HG03045 (cell line): ENCODE measurements at regions not wholly inside any gene's neighbourhood (a gene's known extent, or its start where the extent isn't known, plus 50 kb on each side); places are given as distances from the start of the nearest gene placed in this dataset.
"Not testable (repeated sequence)": the region's sequence is repeated elsewhere in the genome, so short reads cannot be mapped to it uniquely, and the experiment has no call there.

Source experiments
- ATAC-seq: cut with Tn5 transposase; IDR thresholded peaks from one replicate; pipeline ENCODE4 v1.9.1; 2021; ENCODE audit warnings: mild to moderate bottlenecking, moderate library complexity; ENCODE audit not compliant: unreplicated experiment

DNA sequence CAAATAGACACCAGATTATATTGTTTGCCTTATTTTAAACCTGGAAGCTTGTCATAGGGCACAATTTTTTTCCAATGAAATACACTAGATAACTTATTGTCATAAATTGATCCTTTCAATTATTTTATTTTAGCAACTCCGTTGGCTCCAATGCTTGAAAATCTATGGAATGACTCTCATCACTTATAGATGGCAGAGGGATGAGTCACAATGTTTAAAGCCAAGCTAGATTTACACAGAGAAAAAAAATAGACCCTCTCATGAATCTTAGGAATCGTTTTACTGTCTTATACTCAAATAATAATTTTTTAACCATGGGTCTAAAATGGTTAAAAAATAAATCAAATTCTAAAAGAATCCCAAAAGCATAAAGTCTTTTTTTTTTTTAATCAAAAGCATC lies 1276.6 kb upstream of the FLRT2 start:
- no peak for ATAC-seq

DNA sequence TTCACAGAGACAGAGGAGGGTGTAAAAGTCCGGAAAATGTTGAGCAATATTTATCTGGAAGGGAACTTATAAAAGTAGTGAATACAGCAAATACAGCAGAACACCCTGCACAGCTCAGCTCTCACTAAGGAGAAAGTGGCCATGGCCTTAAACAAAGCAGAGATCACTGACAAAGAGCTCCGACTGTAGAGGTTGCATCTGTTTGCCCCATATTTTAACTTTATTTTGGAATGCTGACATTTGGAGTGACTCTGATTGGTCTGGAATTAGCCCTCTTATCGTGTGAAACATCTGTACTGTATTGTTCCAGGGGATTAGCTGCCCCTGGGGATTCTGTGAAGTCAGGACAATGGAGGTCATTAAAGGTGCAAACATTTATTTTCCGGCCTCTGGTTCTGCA lies 1275.7 kb upstream of the FLRT2 start:
- ATAC-seq: no peak

GRCh38 chr14:84262932-84263331 lies 1267.0 kb upstream of the FLRT2 start:
- no peak for ATAC-seq

DNA sequence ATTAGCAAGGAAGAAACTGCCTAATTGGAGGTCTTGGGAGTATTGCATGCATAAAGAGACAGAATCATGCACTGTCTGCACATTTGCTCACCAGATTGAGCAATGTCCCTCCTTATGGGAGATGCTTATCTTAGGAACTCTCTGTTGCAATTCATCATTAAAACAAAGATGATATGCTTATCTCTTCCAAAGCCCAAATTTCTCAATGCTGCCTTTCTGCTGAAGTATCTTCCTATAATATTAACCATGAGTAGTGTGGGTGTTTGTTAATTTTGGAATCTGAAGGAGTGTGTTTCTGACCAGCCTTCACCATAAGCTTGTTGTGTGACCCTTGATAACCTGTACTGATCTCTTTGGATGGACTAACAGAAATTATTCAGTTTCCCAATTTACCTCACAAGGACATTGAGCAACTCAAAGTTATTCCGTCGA lies 1257.6 kb upstream of the FLRT2 start:
- no peak for ATAC-seq

DNA sequence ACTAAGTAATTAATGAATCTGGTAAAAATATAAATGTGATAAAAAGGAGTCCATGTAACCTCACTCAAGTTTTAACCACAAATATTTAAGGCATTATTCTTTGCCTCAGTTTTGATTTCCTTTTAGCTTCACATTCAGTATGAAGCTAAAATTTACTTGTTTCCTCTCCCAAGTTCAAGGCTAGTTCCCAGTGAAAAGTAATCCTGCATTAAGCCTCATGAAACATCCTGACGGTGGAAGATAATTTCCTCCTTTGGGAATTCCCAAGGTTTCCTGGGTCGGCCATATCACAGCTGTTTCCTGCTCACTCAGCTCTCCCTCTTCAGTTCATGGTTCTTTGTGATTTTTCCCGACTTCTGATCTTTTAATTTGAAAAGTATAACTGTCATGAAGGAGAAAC lies 1256.8 kb upstream of the FLRT2 start:
- ATAC-seq: no peak

- no peak for ATAC-seq
Observed at GRCh38 chr14:84282618-84283017, 1247.3 kb upstream of the FLRT2 start.

DNA sequence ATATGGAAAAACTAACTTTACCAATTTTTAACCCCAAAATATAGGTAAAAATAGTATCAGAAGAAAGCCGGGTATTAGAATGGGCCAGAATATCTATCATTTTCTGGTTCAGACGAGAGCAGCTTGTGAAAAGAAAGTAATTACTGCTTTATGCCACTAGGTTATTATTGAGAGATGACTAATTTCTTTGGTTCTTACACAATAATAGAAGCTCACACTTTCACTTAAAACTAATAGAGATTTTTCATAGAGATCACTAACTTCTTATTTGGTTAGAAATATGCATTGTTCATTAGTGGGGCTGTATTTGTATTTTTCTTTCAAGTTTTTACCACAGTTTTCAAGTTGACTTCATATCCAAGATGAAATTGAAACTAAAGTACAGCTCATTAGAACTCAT lies 1241.2 kb upstream of the FLRT2 start:
- ATAC-seq: no peak

DNA sequence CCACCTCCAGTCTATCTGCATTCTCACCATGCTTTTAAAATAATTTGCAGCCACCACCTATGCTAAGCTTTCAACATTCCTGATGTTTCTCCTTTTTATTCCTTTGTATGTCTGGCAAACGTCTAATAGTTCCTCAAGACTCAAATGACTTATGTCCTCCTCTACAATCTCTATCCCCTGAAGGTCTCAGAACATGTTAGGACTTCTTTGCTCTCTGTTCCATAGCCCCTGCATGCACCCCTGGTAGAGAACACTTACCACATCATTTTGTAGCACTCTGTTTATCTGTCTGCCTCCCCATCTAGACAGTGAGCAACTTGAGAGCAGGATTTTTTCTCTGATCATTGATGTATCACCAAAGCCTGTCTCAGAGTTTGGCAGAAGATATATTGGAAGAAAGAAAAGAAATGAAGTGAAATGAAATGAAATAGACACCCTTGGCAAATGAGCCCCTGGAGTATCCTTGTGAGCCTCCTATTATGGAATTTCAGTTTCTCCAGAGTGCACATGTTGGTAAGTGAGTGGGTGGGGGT lies 1231.2 kb upstream of the FLRT2 start:
- ATAC-seq: no peak

DNA sequence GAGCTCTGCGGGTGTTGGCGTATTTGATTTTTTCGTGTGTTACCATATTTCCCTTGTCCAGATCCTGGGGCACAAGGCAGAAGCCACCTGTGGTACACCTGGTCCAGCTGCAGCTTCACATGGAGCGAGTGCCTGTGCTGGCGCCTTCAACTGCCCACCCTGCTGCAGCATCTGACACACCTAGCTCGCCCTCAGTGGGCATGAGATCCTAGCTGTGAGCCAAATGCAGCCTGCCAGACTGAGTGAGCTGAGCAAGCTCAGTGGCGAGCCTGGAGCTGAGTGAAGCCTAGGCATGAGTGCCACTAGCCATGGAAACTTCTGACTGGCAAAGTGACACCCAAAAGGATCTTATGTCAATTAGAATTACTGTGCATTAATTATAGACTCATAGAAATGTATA lies 1226.8 kb upstream of the FLRT2 start:
- no peak for ATAC-seq

- no peak for ATAC-seq
Observed at GRCh38 chr14:84312551-84312950, 1217.4 kb upstream of the FLRT2 start.

DNA sequence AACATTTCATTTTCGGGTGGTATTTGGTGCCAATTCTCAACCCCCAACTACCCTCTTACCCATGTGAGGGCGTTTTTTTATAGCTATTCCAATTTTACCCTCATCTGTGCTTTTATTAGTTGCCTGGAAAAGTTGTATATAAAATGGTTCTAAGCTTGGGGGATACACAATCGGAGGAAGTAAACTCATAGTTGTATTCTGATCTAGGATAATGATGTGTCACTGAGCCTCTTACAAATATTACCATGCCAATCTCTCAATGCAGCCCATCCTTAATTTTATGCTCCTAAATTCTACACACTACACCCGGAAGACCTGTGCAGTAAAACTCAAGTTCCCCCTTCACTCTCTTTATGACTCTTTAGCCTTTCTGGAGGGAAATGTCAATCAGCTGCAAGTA lies 1206.5 kb upstream of the FLRT2 start:
- ATAC-seq: no peak

DNA sequence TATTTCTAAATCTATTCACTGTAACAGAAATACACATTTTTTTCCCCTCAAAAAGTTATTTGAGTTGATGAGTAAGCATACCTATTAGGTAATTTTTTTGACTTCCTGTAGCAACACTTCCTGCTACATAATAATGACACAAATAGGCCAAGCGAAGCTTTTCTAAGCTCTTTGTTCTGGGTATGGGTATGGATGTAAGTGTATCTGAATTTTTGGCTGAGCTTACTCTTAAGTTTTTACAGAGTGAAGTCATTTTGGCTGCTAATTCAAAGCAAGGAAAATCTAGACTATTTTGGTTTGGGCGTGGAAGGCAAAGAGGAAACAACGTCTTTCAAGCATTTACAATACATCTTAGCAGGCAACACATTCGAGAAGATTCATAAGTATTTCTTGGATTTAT lies 1206.0 kb upstream of the FLRT2 start:
- ATAC-seq: no peak

- ATAC-seq: no peak
Observed at GRCh38 chr14:84336433-84336832, 1193.5 kb upstream of the FLRT2 start.

GRCh38 chr14:84340938-84341337 lies 1189.0 kb upstream of the FLRT2 start:
- no peak for ATAC-seq

- not testable (repeated sequence) for ATAC-seq
Observed at GRCh38 chr14:84341867-84342266, 1188.1 kb upstream of the FLRT2 start.

GRCh38 chr14:84343656-84344055 lies 1186.3 kb upstream of the FLRT2 start:
- no peak for ATAC-seq

GRCh38 chr14:84351646-84352045 lies 1178.3 kb upstream of the FLRT2 start:
- ATAC-seq: no peak

- no peak for ATAC-seq
Observed at GRCh38 chr14:84361476-84361875, 1168.5 kb upstream of the FLRT2 start.

GRCh38 chr14:84375235-84375634 lies 1154.7 kb upstream of the FLRT2 start:
- no peak for ATAC-seq

GRCh38 chr14:84390010-84390409 lies 1139.9 kb upstream of the FLRT2 start:
- no peak for ATAC-seq

- no peak for ATAC-seq
Observed at GRCh38 chr14:84397631-84398030, 1132.3 kb upstream of the FLRT2 start.

DNA sequence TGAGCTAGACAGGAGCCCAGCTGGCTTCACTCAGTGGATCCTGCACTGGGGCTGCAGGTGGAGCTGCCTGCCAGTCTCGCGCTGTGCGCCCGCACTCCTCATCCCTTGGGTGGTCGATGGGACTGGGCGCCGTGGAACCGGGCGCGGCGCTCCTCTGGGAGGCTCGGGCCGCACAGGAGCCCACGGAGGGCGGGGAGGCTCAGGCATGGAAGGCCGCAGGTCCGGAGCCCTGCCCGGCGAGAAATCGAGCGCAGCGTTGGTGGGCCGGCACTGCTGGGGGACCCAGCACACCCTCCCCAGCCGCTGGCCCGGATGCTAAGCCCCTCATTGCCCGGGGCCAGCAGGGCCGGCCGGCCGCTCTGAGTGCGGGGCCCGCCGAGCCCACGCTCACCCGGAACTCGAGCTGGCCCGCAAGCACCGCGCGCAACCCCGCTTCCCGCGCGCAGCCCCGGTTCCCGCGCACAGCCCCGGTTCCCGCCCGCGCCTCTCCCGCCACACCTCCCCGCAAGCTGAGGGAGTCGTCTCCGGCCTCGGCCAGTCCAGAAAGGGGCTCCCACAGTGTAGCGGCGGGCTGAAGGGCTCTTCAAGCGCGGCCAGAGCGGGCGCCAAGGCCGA lies 1130.5 kb upstream of the FLRT2 start:
- ATAC-seq: no peak

- no peak for ATAC-seq
Observed at GRCh38 chr14:84401631-84402030, 1128.3 kb upstream of the FLRT2 start.
